ENCODE measurements at regions not wholly inside any gene's neighbourhood (a gene's known extent, or its start where the extent isn't known, plus 50 kb on each side); places are given as distances from the start of the nearest gene placed in this dataset.
"Not testable (repeated sequence)": the region's sequence is repeated elsewhere in the genome, so short reads cannot be mapped to it uniquely, and the experiment has no call there.

DNA sequence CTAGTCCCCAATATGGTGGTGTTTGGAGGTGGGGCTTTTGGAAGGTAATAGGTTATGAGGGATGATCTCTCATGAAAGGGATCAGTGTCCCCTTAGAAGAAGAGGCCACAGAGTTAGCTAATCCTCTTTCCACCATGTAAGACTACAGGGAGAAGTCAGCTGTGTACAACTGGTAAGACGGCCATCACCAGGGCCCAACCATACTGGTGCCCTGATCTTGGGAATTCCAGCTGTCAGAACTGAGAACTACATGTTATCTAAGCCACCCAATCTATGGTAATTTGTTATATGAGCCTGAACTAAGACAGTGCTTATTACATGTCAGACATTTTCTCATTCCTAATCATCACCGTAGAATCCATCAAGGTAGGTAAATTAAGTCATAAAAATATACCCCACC lies 77.7 kb upstream of the ZNF217 start:
- no peaks in the 10 kb centered on the region for H3K4me1 Mint-ChIP-seq (ENCODE audit: low read depth)
- H3K27me3 Mint-ChIP-seq, result no peaks in the 10 kb centered on the region
- no peaks in the 10 kb centered on the region for H3K9me3 Mint-ChIP-seq
- DNase-seq, result peak; percentile 19
- H3K27ac Mint-ChIP-seq, result peak overlapping the region; percentile 14
- H3K4me3 Mint-ChIP-seq, result no peak overlapping the region
- H3K36me3 Mint-ChIP-seq (ENCODE audit: low read depth), result no peaks in the 10 kb centered on the region

DNA sequence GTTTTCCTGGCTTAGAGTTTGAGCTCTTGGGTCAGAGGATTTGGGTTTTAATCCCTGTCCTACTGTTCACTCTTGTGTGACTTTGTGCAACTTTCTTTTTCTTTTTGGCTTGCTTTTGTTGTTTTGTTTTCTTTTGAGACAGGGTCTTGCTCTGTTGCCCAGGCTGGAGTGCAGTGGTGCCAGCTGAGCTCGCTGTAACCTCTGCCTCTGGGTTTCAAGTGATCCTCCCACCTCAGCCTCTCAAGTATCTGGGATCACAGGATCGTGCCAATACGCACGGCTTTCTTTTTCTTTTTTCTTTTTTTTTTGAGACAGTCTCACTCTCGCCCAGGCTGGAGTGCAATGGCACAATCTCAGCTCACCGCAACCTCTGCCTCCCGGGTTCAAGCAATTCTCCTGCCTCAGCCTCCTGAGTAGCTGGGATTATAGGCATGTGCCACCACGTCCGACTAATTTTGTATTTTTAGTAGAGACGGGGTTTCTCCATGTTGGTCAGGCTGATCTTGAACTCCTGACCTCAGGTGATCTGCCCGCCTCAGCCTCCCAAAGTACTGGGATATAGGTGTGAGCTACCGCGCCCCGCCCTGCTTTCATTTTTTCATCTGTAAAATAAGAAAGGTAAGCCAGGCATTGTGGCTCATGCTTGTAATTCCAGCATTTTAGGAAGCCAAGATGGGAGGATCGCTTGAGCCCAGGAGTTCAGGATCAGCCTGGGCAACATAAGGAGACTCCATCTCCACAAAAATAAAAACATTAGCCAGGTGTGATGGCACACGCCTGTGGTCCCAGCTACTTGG lies 76.1 kb upstream of the ZNF217 start:
- H3K27ac Mint-ChIP-seq; H3K4me1 Mint-ChIP-seq (ENCODE audit: low read depth); DNase-seq; H3K9me3 Mint-ChIP-seq; H3K27me3 Mint-ChIP-seq; H3K36me3 Mint-ChIP-seq (ENCODE audit: low read depth); H3K4me3 Mint-ChIP-seq: not testable (repeated sequence)

DNA sequence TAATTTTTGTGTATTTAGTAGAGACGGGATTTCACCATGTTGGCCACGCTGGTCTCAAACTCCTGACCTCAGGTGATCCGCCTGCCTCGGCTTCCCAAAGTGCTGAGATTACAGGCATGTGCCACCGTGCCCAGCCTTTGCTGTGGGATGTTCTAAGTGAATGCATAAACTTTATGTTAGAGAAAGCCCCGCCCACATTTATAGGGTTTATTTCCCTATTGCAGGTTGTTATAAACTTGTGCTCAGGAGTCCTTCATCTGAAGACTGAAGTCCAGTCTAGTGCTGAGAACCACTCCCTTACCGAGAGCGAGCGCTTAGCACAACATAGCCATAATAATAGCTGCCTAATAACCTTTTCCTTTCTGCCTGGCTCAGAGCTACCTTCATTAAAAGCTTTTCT lies 75.4 kb upstream of the ZNF217 start:
- Mint-ChIP-seq H3K27me3 (no peaks in the 10 kb centered on the region), H3K4me3 (no peak overlapping the region), H3K9me3 (no peaks in the 10 kb centered on the region), H3K4me1 (ENCODE audit: low read depth) (peaks cover 4% of the 10 kb centered on the region), H3K27ac (no peak overlapping the region), H3K36me3 (ENCODE audit: low read depth) (no peaks in the 10 kb centered on the region)
- no peak for DNase-seq

DNA sequence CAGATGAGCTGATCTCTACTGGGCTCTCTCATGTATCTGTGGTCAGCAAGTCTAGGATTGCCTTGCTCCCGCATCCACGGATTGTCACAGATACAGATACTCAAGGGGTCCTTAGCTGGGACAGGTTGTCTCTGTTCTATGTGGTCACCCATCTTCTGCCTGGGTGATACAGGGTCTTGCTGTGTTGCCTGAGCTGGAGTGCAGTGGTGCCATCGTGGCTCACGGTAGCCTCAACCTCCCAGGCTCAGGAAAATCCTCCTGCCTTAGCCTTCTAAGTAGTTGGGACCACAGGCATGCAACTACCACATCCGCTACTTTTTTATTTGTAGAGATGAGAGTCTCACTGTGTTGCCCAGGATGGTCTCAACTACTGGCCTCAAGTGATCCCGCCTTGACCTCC lies 72.5 kb upstream of the ZNF217 start:
- Mint-ChIP-seq H3K4me1 (ENCODE audit: low read depth) (peaks cover 18% of the 10 kb centered on the region), H3K4me3 (no peak overlapping the region), H3K27ac (no peak overlapping the region), H3K9me3 (no peaks in the 10 kb centered on the region), H3K36me3 (ENCODE audit: low read depth) (no peaks in the 10 kb centered on the region), H3K27me3 (no peaks in the 10 kb centered on the region)
- DNase-seq, result no peak

DNA sequence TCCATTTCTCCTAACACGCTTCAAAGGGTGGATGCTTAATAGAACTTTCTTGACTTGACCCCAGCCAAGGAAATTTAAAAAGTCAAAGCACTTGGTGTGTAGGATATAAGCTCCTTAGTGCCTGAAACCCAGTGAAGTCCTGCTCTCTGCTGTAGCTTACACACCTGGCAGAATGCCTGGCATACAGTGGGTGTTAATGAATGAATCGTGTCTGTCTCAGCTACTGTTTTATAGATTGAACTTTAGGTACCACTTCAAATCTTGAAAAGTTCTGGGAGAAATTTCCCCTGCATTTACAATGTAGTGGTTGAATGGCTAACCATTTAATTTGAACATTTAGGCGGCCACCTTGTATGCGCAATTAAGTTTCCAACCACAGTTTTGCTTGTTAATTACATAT lies 70.5 kb upstream of the ZNF217 start:
- Mint-ChIP-seq H3K36me3 (ENCODE audit: low read depth) (no peaks in the 10 kb centered on the region), H3K9me3 (no peaks in the 10 kb centered on the region), H3K4me3 (no peak overlapping the region), H3K27ac (peak overlapping the region; percentile 59), H3K4me1 (ENCODE audit: low read depth) (peaks cover 34% of the 10 kb centered on the region), H3K27me3 (no peaks in the 10 kb centered on the region)
- DNase-seq, result no peak

DNA sequence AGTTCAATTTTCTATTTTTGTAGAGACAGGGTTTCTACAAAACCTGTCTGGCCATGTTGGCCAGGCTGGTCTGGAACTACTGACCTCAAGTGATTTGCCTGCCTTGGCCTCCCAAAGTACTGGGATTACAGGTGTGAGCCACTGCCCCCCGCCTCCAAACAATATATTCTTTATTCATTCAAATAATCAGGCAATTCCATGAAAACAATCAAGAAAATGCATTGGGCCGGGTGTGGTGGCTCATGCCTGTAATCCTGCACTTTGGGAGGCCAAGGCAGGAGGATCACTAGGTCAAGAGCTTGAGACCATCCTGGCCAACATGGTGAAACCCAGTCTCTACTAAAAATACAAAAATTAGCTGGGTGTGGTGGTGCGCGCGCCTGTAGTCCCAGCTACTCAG lies 69.9 kb upstream of the ZNF217 start:
- not testable (repeated sequence) for H3K4me3 Mint-ChIP-seq; H3K9me3 Mint-ChIP-seq; DNase-seq; H3K27me3 Mint-ChIP-seq; H3K27ac Mint-ChIP-seq; H3K36me3 Mint-ChIP-seq (ENCODE audit: low read depth)
- H3K4me1 Mint-ChIP-seq (ENCODE audit: low read depth), result peaks cover 36% of the 10 kb centered on the region

DNA sequence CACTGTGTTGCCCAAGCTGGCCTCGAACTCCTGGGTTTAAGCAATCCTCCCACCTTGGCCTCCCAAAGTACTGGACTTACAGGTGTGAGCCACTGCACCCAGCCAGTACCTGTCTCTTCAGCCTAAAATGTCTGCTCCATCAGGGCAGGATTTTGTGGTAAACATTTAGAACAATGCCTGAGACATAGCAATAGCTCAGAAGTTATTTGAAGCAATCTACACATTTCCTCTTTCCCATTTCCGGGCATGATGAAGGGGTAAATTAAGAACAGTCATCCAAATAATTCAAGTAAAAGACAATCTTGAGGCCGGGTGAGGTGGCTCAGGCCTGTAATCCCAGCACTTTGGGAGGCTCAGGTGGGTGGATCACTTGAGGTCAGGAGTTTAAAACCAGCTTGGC lies 69.0 kb upstream of the ZNF217 start:
- H3K27ac Mint-ChIP-seq, result peak overlapping the region; percentile 50
- peaks cover 45% of the 10 kb centered on the region for H3K4me1 Mint-ChIP-seq (ENCODE audit: low read depth)
- H3K27me3 Mint-ChIP-seq, result no peaks in the 10 kb centered on the region
- no peak overlapping the region for H3K4me3 Mint-ChIP-seq
- no peak for DNase-seq
- no peaks in the 10 kb centered on the region for H3K9me3 Mint-ChIP-seq
- H3K36me3 Mint-ChIP-seq (ENCODE audit: low read depth), result no peaks in the 10 kb centered on the region

DNA sequence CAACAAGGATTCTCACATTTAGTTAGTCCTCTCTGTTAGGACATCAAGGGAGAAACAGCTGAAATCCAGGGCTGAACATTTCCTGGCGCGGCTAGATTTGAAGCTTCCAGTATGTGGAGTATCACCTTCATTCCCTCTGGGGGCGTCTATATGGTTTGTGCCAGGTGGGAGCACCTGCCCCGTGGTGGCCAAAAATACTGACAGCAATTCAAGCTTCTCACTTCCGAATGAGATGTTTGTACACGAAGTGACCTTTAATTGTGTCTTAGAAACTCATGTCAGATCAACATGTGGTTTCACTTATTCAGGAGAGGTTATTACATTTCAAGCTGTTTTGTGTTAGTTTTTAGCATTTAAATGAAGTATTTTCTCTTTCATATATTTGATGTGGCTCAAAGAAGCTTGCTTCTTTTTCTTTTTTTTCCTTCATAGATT lies 67.3 kb upstream of the ZNF217 start:
- Mint-ChIP-seq H3K27ac (peak overlapping the region; percentile 94), H3K36me3 (ENCODE audit: low read depth) (no peaks in the 10 kb centered on the region), H3K4me1 (ENCODE audit: low read depth) (peaks cover 61% of the 10 kb centered on the region), H3K4me3 (peak overlapping the region; percentile 79), H3K27me3 (no peaks in the 10 kb centered on the region), H3K9me3 (no peaks in the 10 kb centered on the region)
- peak; percentile 41 for DNase-seq

DNA sequence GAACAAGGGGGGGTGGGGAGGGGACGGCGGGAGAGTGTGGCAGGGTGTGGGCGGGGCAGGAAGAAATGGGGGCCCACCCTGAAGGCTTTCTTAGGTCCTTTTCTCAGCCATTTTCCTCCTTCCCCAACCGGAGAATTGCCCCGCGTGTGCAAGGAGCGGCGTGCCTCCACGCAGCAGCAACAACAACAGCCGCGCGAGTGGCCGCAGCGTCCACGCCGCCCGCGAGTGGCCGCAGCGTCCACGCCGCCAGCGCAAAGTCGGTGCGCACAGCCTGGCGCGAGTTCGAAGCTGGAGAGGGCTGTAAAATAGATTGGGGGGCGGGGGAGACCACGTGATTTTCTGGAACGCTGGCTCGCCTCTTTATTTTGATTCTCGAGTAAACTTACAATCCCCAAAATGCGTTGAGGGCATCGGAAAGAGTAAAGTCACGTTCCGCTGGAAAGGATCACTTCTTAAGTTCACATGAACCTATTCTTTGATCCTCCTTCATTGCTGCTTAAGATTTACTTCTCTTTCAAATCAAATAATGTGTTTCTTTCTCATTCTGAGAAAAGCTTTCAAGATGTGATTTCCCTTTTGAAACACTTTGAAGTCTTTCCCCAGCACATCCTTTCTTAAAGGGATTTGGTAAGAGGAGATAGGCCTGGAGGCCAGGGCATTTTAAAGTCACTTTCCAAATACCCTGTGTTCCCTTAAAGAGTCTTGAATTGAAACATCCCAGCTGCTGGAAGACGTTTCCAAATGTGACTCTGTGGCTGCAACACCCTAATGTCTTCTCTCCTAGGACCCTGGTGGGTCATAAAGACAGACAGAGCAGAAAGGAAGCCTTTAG lies 66.7 kb upstream of the ZNF217 start:
- H3K9me3 Mint-ChIP-seq, result no peaks in the 10 kb centered on the region
- H3K4me3 Mint-ChIP-seq, result peak overlapping the region; percentile 79
- H3K36me3 Mint-ChIP-seq (ENCODE audit: low read depth), result no peaks in the 10 kb centered on the region
- peak overlapping the region; percentile 94 for H3K27ac Mint-ChIP-seq
- H3K27me3 Mint-ChIP-seq, result no peaks in the 10 kb centered on the region
- peaks cover 66% of the 10 kb centered on the region for H3K4me1 Mint-ChIP-seq (ENCODE audit: low read depth)
- peak; percentile 69 for DNase-seq

DNA sequence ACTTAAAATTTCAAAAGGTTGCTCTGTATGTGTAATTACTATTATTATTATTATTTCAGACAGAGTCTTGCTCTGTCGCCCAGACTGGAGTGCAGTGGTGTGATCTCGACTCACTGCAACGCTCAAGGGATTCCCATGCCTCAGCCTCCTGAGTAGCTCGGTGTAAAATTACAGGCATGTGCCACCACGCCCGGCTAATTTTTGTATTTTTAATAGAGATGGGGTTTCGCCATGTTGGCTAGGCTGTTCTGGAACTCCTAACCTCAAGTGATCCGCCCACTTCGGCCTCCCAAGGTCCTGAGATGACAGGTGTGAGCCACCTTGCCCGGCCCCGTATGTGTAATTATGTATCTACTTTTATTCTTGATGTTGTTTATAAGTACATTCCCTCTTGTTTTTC lies 65.3 kb upstream of the ZNF217 start:
- DNase-seq, result no peak
- no peak overlapping the region for H3K4me3 Mint-ChIP-seq
- H3K27me3 Mint-ChIP-seq, result no peaks in the 10 kb centered on the region
- no peak overlapping the region for H3K27ac Mint-ChIP-seq
- no peaks in the 10 kb centered on the region for H3K9me3 Mint-ChIP-seq
- H3K4me1 Mint-ChIP-seq (ENCODE audit: low read depth), result peaks cover 67% of the 10 kb centered on the region
- H3K36me3 Mint-ChIP-seq (ENCODE audit: low read depth), result no peaks in the 10 kb centered on the region

DNA sequence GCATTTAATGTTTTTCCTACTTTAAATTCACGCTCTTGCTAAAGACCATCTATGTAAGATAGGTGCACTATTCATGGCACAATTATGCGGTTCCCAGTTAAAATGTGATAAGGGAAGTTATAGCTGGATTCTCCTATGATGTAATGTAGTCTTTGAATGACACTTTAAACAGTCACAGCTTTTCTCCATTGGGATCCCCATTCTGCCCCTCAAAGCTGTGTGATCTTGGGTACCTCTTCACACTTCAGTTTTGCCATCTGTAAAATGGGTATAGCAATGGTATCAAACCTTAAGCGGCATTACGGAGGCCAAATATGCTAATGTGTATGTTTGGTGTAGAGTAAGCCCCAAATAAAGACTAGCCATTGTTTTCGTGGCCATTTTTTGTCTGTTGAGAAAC lies 64.7 kb upstream of the ZNF217 start:
- Mint-ChIP-seq H3K27ac (no peak overlapping the region), H3K4me3 (no peak overlapping the region), H3K27me3 (no peaks in the 10 kb centered on the region), H3K4me1 (ENCODE audit: low read depth) (peaks cover 71% of the 10 kb centered on the region), H3K9me3 (no peaks in the 10 kb centered on the region), H3K36me3 (ENCODE audit: low read depth) (no peaks in the 10 kb centered on the region)
- no peak for DNase-seq

DNA sequence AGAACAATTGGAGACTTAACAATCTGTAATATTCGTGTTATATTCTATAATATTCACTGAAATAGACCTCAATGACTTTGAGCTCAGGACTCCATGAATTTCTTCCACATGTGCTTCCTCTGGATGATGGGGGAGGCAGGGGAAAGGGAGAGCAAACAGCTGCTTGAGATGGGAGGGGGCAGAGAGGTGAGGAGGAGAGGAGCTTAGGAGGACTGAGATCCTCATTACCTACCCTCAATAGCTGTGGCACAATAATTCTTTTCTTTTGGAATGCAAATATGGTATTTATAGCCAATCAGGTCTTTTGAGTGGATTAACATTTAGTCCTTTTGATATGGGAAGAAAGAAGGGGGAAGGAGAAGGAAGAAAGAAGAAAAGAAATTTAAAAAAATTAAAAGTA lies 64.1 kb upstream of the ZNF217 start:
- peak overlapping the region; percentile 82 for H3K27ac Mint-ChIP-seq
- peaks cover 74% of the 10 kb centered on the region for H3K4me1 Mint-ChIP-seq (ENCODE audit: low read depth)
- no peaks in the 10 kb centered on the region for H3K36me3 Mint-ChIP-seq (ENCODE audit: low read depth)
- no peak for DNase-seq
- no peaks in the 10 kb centered on the region for H3K9me3 Mint-ChIP-seq
- no peak overlapping the region for H3K4me3 Mint-ChIP-seq
- H3K27me3 Mint-ChIP-seq, result no peaks in the 10 kb centered on the region

DNA sequence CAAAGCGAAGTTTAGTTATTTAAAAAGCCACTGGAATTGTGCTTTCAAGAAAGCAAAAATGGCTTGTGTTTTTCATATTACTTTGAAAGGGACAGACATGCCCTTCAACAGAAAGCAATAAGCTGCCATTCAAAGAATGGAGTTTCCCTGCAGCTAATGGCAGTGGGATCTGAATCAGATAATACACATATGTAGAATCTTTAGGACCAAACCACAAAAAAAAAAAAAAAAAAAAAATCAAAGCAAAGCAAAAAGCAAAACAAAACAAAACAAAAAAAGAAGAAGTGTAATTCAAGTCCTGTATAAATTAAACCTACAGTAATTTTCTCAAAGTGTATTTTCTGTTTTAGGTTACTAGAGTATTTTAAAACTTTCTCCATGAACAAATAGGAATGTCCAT lies 63.6 kb upstream of the ZNF217 start:
- Mint-ChIP-seq H3K27me3 (no peaks in the 10 kb centered on the region), H3K4me1 (ENCODE audit: low read depth) (peaks cover 76% of the 10 kb centered on the region), H3K9me3 (no peaks in the 10 kb centered on the region), H3K27ac (peak overlapping the region; percentile 82), H3K4me3 (peak overlapping the region; percentile 28), H3K36me3 (ENCODE audit: low read depth) (no peaks in the 10 kb centered on the region)
- no peak for DNase-seq

DNA sequence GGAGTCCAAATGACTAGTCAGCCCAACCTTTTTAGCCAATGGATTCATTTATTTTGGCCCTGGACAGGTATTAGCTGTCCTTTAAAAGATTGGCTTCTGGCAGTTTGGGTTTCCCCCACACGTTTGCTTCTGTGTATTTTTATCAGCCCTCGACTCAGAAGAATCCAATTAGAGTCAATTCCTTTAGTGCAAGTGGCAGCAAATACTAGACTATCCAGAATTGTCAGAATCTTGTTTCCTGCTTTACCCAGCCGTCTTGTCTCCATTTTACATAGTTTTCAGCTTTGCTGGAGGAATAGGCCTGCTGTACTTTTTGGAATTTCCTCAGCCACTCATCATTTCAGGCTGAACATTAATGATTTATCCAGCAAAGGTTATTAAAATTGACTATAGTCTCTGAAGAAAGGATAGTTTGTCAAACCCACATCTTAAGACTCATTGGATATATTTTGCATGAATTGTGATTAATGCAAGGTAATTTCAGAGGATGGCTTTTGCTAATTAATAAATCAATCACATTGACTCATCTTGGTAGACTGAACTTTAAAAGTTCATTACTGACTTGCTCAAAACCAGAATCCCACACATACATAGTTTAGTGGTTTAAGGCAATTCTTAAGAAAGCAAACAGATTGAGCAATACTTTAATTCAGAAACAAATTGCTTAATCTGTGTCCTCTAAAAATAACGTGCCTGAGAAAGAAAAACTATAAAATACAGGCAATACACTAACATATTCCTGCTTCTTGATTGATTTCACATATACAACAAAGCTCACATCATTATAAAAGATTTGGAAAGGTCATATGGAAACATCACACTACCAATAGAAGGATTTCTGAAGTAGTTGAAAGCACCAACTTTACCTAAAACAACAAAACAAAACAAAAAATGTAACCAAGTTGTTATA lies 62.9 kb upstream of the ZNF217 start:
- DNase-seq, result no peak
- no peaks in the 10 kb centered on the region for H3K27me3 Mint-ChIP-seq
- peaks cover 79% of the 10 kb centered on the region for H3K4me1 Mint-ChIP-seq (ENCODE audit: low read depth)
- H3K4me3 Mint-ChIP-seq, result peak overlapping the region; percentile 28
- H3K36me3 Mint-ChIP-seq (ENCODE audit: low read depth), result no peaks in the 10 kb centered on the region
- no peaks in the 10 kb centered on the region for H3K9me3 Mint-ChIP-seq
- H3K27ac Mint-ChIP-seq, result peak overlapping the region; percentile 82

Measured in activated T-cell treated with anti-CD3 and anti-CD28 coated beads, Interleukin-2, amount 50 U/mL, for 24 hours (primary cell).